NCI-H460 (cell line): ENCODE measurements at regions not wholly inside any gene's neighbourhood (a gene's known extent, or its start where the extent isn't known, plus 50 kb on each side); places are given as distances from the start of the nearest gene placed in this dataset.
"Not testable (repeated sequence)": the region's sequence is repeated elsewhere in the genome, so short reads cannot be mapped to it uniquely, and the experiment has no call there.

Source experiments
- DNase-seq: peaks from one replicate; pipeline ENCODE4 v3.0.0-alpha.2; 2016; ENCODE audit warnings: low read depth; ENCODE audit errors: extremely low read depth

GRCh38 chr10:94218493-94219183 is 144.1 kb downstream of the NOC3L start:
- no peak for DNase-seq

- no peak for DNase-seq
These were observed 142.9 kb downstream of the NOC3L start for GRCh38 chr10:94219829-94220228.

GRCh38 chr10:94220717-94221116 is 142.0 kb downstream of the NOC3L start:
- DNase-seq: no peak

GRCh38 chr10:94223702-94224370 is 138.9 kb downstream of the NOC3L start:
- DNase-seq: no peak

GRCh38 chr10:94224656-94225055 is 138.1 kb downstream of the NOC3L start:
- no peak for DNase-seq

GRCh38 chr10:94225589-94225988 is 137.2 kb downstream of the NOC3L start:
- no peak for DNase-seq

GRCh38 chr10:94230134-94230785 is 132.5 kb downstream of the NOC3L start:
- DNase-seq: no peak

- no peak for DNase-seq
These were observed 129.9 kb downstream of the NOC3L start for GRCh38 chr10:94232711-94233383.

GRCh38 chr10:94235461-94235860 is 127.3 kb downstream of the NOC3L start:
- no peak for DNase-seq

GRCh38 chr10:94238006-94238617 is 124.6 kb downstream of the NOC3L start:
- DNase-seq: no peak

GRCh38 chr10:94239696-94240095 is 123.0 kb downstream of the NOC3L start:
- no peak for DNase-seq

- no peak for DNase-seq
These were observed 122.2 kb downstream of the NOC3L start for GRCh38 chr10:94240491-94240890.

GRCh38 chr10:94240901-94241300 is 121.8 kb downstream of the NOC3L start:
- DNase-seq: no peak

- DNase-seq: no peak
These were observed 111.6 kb downstream of the NOC3L start for GRCh38 chr10:94251098-94251497.

GRCh38 chr10:94251568-94251967 is 111.2 kb downstream of the NOC3L start:
- no peak for DNase-seq

GRCh38 chr10:94257407-94257806 is 105.3 kb downstream of the NOC3L start:
- not testable (repeated sequence) for DNase-seq

- DNase-seq: no peak
These were observed 102.3 kb downstream of the NOC3L start for GRCh38 chr10:94260455-94260854.

GRCh38 chr10:94264085-94264484 is 98.7 kb downstream of the NOC3L start:
- no peak for DNase-seq

GRCh38 chr10:94266091-94266490 is 96.6 kb downstream of the NOC3L start:
- DNase-seq: no peak

GRCh38 chr10:94268652-94269051 is 94.1 kb downstream of the NOC3L start:
- DNase-seq: no peak
